ENCODE measurements at regions not wholly inside any gene's neighbourhood (a gene's known extent, or its start where the extent isn't known, plus 50 kb on each side); places are given as distances from the start of the nearest gene placed in this dataset.
A peak's percentile ranks its signal among the peaks of the same experiment; 100 is the strongest.

DNA sequence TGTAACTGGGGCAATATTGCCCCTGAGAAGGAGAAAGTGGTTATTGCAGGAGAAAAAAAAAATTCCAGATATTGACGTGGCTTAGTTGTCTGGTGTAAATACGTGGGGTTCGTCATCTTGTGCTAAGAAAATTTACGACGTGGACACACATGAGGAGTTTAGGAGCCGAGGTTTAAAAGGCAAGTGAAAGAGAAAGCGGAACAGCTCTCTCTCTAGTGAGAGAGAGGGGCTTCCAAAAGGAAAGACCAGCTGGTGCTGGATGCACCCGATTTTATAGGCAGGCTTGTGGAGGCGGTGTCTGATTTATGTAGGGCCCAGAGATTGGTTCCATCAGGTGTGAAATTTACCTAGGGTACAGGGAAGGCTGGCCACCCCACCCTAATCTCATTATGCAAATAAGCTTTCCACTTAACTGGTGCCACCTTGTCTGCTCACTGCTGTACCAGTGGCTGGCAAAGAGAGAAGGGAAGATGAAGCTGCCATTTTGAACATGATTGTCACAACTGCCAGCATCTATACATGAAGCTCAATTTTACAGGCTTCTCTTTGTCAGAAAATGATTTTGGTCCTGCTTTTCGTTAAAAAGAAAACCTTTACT, 845.1 kb downstream of the DACH1 start:
- no peaks in the 10 kb centered on the region for H3K36me3 ChIP-seq (ENCODE audit: control insufficient read depth in 2 of 2, insufficient read depth in 1 of 2, low read length in 2 of 2)
- H3K4me3 ChIP-seq (ENCODE audit: low read depth, low read length) = no peak overlapping the region
- no peaks in the 10 kb centered on the region for H3K4me1 ChIP-seq (ENCODE audit: control insufficient read depth, insufficient read depth, low read length)
- POLR2A ChIA-PET = no interaction called here
- H3K27ac ChIP-seq (ENCODE audit: extremely low read depth, low read depth, low read length) = no peak overlapping the region
- CTCF ChIA-PET = interaction anchor here (0.6 kb wide), 2 partner anchors 453 to 979 kb away, joined by 3 to 4 read pairs; no protein-coding TSS in a partner anchor
- TF ChIP-seq SETDB1 (IDR thresholded peaks at IDR 0.05; ENCODE audit: insufficient read length, low read length) (peak; percentile 15), SP3 (tag by site-specific recombination; IDR thresholded peaks at IDR 0.05) (no peak)
- no peaks in the 10 kb centered on the region for H3K9me3 ChIP-seq (ENCODE audit: control insufficient read depth, insufficient read depth, low read depth, low read length)

DNA sequence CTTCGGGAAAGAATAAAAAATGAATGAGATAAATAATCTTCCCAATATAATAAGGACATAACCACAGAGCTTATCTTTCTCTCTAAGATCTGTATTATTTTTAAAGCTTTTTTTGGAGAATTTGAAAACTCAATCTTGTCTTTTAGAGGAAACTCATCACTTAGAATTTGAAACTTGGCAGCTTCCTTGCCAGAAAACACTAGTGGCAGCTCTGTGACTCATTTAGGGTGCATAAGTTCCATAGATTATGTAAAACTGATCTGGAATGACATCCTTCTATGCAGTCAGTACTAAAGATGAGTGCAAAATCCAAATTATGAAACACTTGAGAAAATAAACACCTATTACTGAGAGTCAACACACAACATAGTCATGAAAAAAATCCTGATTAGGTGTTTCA, 848.0 kb downstream of the DACH1 start:
- TF ChIP-seq ZNF423 (tag by site-specific recombination; IDR thresholded peaks at IDR 0.05) (no peak), GLI4 (tag by site-specific recombination; IDR thresholded peaks at IDR 0.05) (no peak), MEIS1 (CRISPR knock-in tag; IDR thresholded peaks at IDR 0.05; ENCODE audit: borderline replicate concordance) (no peak), IKZF3 (tag by site-specific recombination; IDR thresholded peaks at IDR 0.05) (no peak), ZNF174 (tag by site-specific recombination; IDR thresholded peaks at IDR 0.05) (no peak), GLI2 (tag by site-specific recombination; IDR thresholded peaks at IDR 0.05; ENCODE audit: borderline replicate concordance, low read depth) (no peak), ZNF324 (tag by site-specific recombination; IDR thresholded peaks at IDR 0.05) (no peak)
- TF ChIP-seq, protein P1, sequence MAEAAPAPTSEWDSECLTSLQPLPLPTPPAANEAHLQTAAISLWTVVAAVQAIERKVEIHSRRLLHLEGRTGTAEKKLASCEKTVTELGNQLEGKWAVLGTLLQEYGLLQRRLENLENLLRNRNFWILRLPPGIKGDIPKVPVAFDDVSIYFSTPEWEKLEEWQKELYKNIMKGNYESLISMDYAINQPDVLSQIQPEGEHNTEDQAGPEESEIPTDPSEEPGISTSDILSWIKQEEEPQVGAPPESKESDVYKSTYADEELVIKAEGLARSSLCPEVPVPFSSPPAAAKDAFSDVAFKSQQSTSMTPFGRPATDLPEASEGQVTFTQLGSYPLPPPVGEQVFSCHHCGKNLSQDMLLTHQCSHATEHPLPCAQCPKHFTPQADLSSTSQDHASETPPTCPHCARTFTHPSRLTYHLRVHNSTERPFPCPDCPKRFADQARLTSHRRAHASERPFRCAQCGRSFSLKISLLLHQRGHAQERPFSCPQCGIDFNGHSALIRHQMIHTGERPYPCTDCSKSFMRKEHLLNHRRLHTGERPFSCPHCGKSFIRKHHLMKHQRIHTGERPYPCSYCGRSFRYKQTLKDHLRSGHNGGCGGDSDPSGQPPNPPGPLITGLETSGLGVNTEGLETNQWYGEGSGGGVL (tag by site-specific recombination; IDR thresholded peaks at IDR 0.05) = no peak
- Histone ChIP-seq H3K27ac (ENCODE audit: extremely low read depth, low read depth, low read length) (no peak overlapping the region), H3K4me1 (ENCODE audit: control insufficient read depth, insufficient read depth, low read length) (no peaks in the 10 kb centered on the region), H3K4me3 (ENCODE audit: low read depth, low read length) (no peak overlapping the region), H3K36me3 (ENCODE audit: control insufficient read depth in 2 of 2, insufficient read depth in 1 of 2, low read length in 2 of 2) (no peaks in the 10 kb centered on the region), H3K9me3 (ENCODE audit: control insufficient read depth, insufficient read depth, low read depth, low read length) (no peaks in the 10 kb centered on the region)
- CTCF ChIA-PET = interaction anchor here (0.7 kb wide), 1 partner anchor 46 kb away, joined by 3 read pairs; no protein-coding TSS in a partner anchor
- POLR2A ChIA-PET = no interaction called here

DNA sequence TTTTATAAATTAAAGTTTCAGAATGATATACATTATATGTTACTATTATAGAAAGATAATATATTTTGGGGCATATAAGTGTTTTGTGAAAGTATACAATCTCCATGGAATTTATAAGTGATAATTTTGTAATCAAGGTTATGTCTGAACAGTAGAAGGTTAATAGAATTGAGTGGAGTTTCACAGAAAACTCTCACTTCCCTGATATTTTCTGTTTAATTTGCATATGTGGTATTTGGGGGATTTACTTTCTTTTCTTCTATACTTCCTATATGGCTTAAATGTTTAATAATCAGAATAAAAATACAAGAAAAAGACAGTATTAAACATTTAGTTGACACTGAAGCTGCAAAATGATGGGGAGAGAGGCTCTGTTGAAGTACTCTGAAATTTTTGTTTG, 848.5 kb downstream of the DACH1 start:
- ChIA-PET CTCF (interaction anchor here (0.7 kb wide), 1 partner anchor 47 kb away, joined by 3 read pairs; no protein-coding TSS in a partner anchor), POLR2A (no interaction called here)
- Histone ChIP-seq H3K4me3 (ENCODE audit: low read depth, low read length) (no peak overlapping the region), H3K4me1 (ENCODE audit: control insufficient read depth, insufficient read depth, low read length) (no peaks in the 10 kb centered on the region), H3K9me3 (ENCODE audit: control insufficient read depth, insufficient read depth, low read depth, low read length) (no peaks in the 10 kb centered on the region), H3K27ac (ENCODE audit: extremely low read depth, low read depth, low read length) (no peak overlapping the region), H3K36me3 (ENCODE audit: control insufficient read depth in 2 of 2, insufficient read depth in 1 of 2, low read length in 2 of 2) (no peaks in the 10 kb centered on the region)
- TF ChIP-seq ZNF48 (tag by site-specific recombination; IDR thresholded peaks at IDR 0.05) (no peak), ZNF473 (tag by site-specific recombination; IDR thresholded peaks at IDR 0.05) (no peak), SETDB1 (IDR thresholded peaks at IDR 0.05; ENCODE audit: insufficient read length, low read length) (no peak), KLF9 (tag by site-specific recombination; IDR thresholded peaks at IDR 0.05; ENCODE audit: low read depth) (no peak), ZBTB1 (tag by site-specific recombination; IDR thresholded peaks at IDR 0.05) (no peak), ZNF501 (tag by site-specific recombination; IDR thresholded peaks at IDR 0.05) (no peak), MZF1 (tag by site-specific recombination; IDR thresholded peaks at IDR 0.05; ENCODE audit: borderline replicate concordance) (no peak), ZSCAN30 (tag by site-specific recombination; IDR thresholded peaks at IDR 0.05) (no peak), ZNF391 (tag by site-specific recombination; IDR thresholded peaks at IDR 0.05; ENCODE audit: borderline replicate concordance, low read depth) (no peak), ZNF239 (tag by site-specific recombination; IDR thresholded peaks at IDR 0.05) (no peak), ZNF211 (tag by site-specific recombination; IDR thresholded peaks at IDR 0.05; ENCODE audit: low read depth) (no peak), ZNF791 (tag by site-specific recombination; IDR thresholded peaks at IDR 0.05) (no peak), ZNF664 (tag by site-specific recombination; IDR thresholded peaks at IDR 0.05) (no peak), ZNF843 (tag by site-specific recombination; IDR thresholded peaks at IDR 0.05) (no peak), ZSCAN23 (tag by site-specific recombination; IDR thresholded peaks at IDR 0.05) (no peak), KLF10 (tag by site-specific recombination; IDR thresholded peaks at IDR 0.05) (no peak), ZNF223 (tag by site-specific recombination; IDR thresholded peaks at IDR 0.05) (no peak)
- TF ChIP-seq, protein P2, sequence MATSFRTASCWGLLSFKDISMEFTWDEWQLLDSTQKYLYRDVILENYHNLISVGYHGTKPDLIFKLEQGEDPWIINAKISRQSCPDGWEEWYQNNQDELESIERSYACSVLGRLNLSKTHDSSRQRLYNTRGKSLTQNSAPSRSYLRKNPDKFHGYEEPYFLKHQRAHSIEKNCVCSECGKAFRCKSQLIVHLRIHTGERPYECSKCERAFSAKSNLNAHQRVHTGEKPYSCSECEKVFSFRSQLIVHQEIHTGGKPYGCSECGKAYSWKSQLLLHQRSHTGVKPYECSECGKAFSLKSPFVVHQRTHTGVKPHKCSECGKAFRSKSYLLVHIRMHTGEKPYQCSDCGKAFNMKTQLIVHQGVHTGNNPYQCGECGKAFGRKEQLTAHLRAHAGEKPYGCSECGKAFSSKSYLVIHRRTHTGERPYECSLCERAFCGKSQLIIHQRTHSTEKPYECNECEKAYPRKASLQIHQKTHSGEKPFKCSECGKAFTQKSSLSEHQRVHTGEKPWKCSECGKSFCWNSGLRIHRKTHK (tag by site-specific recombination; IDR thresholded peaks at IDR 0.05) = no peak
- TF ChIP-seq, protein P3, sequence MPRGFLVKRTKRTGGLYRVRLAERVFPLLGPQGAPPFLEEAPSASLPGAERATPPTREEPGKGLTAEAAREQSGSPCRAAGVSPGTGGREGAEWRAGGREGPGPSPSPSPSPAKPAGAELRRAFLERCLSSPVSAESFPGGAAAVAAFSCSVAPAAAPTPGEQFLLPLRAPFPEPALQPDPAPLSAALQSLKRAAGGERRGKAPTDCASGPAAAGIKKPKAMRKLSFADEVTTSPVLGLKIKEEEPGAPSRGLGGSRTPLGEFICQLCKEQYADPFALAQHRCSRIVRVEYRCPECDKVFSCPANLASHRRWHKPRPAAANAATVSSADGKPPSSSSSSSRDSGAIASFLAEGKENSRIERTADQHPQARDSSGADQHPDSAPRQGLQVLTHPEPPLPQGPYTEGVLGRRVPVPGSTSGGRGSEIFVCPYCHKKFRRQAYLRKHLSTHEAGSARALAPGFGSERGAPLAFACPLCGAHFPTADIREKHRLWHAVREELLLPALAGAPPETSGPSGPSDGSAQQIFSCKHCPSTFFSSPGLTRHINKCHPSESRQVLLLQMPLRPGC (tag by site-specific recombination; IDR thresholded peaks at IDR 0.05) = no peak

Measured in HEK293 (cell line).